CD8-positive, alpha-beta memory T cell (primary cell): ENCODE measurements at regions not wholly inside any gene's neighbourhood (a gene's known extent, or its start where the extent isn't known, plus 50 kb on each side); places are given as distances from the start of the nearest gene placed in this dataset.

Experiments used
- CTCF ChIA-PET: fragments of 350-600 bp; sonication (Branson Sonifier 250); formaldehyde crosslinking; loops from one replicate; lab custom pipeline; 2021; ENCODE audit warnings: antibody characterized with exemption; lab: Charles Lee
- POLR2A ChIA-PET: fragments of 350-600 bp; sonication (Branson Sonifier 250); formaldehyde crosslinking; loops from one replicate; lab custom pipeline; 2021; ENCODE audit warnings: antibody characterized with exemption; lab: Charles Lee
- DNase-seq, 5 donors: peaks; one replicate each; pipeline versions ENCODE4 v3.0.0 to v3.0.0-alpha.2; 2020 to 2022; ENCODE audit warnings: mixed read lengths in 1 of 5
- H3K27ac ChIP-seq: one replicate; pipeline ENCODE4 v1.7.0; 2013; ENCODE audit warnings: low read depth, mild to moderate bottlenecking, low read length, moderate library complexity
- H3K27me3 ChIP-seq: 2 replicates; pipeline ENCODE4 v1.7.0; 2013; ENCODE audit warnings: low read length, mild to moderate bottlenecking; ENCODE audit not compliant: insufficient read depth, poor library complexity, severe bottlenecking
- H3K36me3 ChIP-seq: 2 replicates; pipeline ENCODE4 v1.7.0; 2013; ENCODE audit warnings: mild to moderate bottlenecking, low read length, moderate library complexity; ENCODE audit not compliant: insufficient read depth
- H3K4me1 ChIP-seq: 2 replicates; pipeline ENCODE4 v1.7.0; 2013; ENCODE audit warnings: mild to moderate bottlenecking, low read length, moderate library complexity; ENCODE audit not compliant: insufficient read depth
- H3K4me3 ChIP-seq: 2 replicates; pipeline ENCODE4 v1.7.0; 2013; ENCODE audit warnings: mild to moderate bottlenecking, low read length
- H3K9me3 ChIP-seq: 2 replicates; pipeline ENCODE4 v1.7.0; 2013; ENCODE audit warnings: mild to moderate bottlenecking, low read length
- H3K27ac Mint-ChIP-seq, 8 donors: one replicate each; pipeline ENCODE4 v1.8.0; 2020 to 2021; ENCODE audit warnings: mixed read lengths in 8 of 8, mild to moderate bottlenecking in 6 of 8, inconsistent platforms in 3 of 8, moderate library complexity in 3 of 8
- H3K27me3 Mint-ChIP-seq, 2 donors: one replicate each; pipeline ENCODE4 v1.8.0; 2020 to 2021; ENCODE audit warnings: mixed read lengths in 2 of 2, mild to moderate bottlenecking in 1 of 2, moderate library complexity in 1 of 2
- H3K36me3 Mint-ChIP-seq, 3 donors: one replicate each; pipeline ENCODE4 v1.8.0; 2020 to 2021; ENCODE audit warnings: mixed read lengths in 3 of 3, inconsistent platforms in 1 of 3, mild to moderate bottlenecking in 1 of 3
- H3K4me1 Mint-ChIP-seq, 3 donors: one replicate each; pipeline ENCODE4 v1.8.0; 2020 to 2021; ENCODE audit warnings: mixed read lengths in 3 of 3, inconsistent platforms in 1 of 3, mild to moderate bottlenecking in 1 of 3
- H3K4me3 Mint-ChIP-seq, 7 donors: one replicate each; pipeline ENCODE4 v1.8.0; 2020 to 2021; ENCODE audit warnings: mixed read lengths in 7 of 7, mild to moderate bottlenecking in 6 of 7, moderate library complexity in 4 of 7, inconsistent platforms in 2 of 7
- H3K9me3 Mint-ChIP-seq, 5 donors: one replicate each; pipeline ENCODE4 v1.8.0; 2020 to 2022; ENCODE audit warnings: mixed read lengths in 5 of 5, mild to moderate bottlenecking in 3 of 5, moderate library complexity in 2 of 5, inconsistent platforms in 1 of 5

DNA sequence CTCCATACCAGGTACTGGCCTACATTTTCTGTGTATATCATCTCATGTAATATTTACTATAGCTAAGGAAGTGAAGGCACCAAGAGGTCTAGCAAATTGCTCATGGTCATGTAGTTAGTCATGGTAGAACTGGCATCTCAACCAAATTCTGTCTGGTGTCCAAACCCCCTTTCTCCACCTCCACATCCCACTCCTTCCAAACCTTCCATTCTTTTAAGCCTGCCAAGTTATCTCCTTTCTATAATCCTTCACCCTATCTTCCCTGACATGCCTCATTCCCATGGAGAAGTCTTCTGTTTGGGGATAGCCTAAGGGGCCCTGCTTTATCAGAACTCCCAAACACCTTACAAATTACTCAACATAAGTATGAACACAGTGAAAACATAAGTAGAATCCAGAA, 196.2 kb upstream of the HMGA2 start:
- Histone ChIP-seq H3K9me3 (no peaks in the 10 kb centered on the region), H3K27ac (no peak overlapping the region), H3K36me3 (no peaks in the 10 kb centered on the region), H3K27me3 (no peaks in the 10 kb centered on the region), H3K4me1 (no peaks in the 10 kb centered on the region), H3K4me3 (no peak overlapping the region)
- Mint-ChIP-seq H3K4me1 (no peaks in the 10 kb centered on the region), H3K27ac (no peak overlapping the region), H3K36me3 (no peaks in the 10 kb centered on the region), H3K9me3 (peaks cover 0 to 2% (median 1%) of the 10 kb centered on the region in 5 donors), H3K4me3 (no peak overlapping the region), H3K27me3 (peaks cover 0 to 3% of the 10 kb centered on the region in 2 donors)
- POLR2A ChIA-PET: no interaction called here
- no peak for DNase-seq
- CTCF ChIA-PET: no interaction called here

GRCh38 chr12:65630555-65630954, 193.7 kb upstream of the HMGA2 start:
- peaks cover 0 to 2% (median 1%) of the 10 kb centered on the region in 5 donors for H3K9me3 Mint-ChIP-seq
- DNase-seq: no peak
- peaks cover 0 to 3% of the 10 kb centered on the region in 2 donors for H3K27me3 Mint-ChIP-seq
- ChIA-PET POLR2A (no interaction called here), CTCF (no interaction called here)
- no peaks in the 10 kb centered on the region for H3K4me1 ChIP-seq
- H3K36me3 Mint-ChIP-seq: no peaks in the 10 kb centered on the region
- H3K27ac Mint-ChIP-seq: no peak overlapping the region
- H3K36me3 ChIP-seq: no peaks in the 10 kb centered on the region
- no peaks in the 10 kb centered on the region for H3K9me3 ChIP-seq
- no peak overlapping the region for H3K4me3 ChIP-seq
- no peaks in the 10 kb centered on the region for H3K27me3 ChIP-seq
- H3K4me3 Mint-ChIP-seq: no peak overlapping the region
- H3K27ac ChIP-seq: no peak overlapping the region
- H3K4me1 Mint-ChIP-seq: no peaks in the 10 kb centered on the region

DNA sequence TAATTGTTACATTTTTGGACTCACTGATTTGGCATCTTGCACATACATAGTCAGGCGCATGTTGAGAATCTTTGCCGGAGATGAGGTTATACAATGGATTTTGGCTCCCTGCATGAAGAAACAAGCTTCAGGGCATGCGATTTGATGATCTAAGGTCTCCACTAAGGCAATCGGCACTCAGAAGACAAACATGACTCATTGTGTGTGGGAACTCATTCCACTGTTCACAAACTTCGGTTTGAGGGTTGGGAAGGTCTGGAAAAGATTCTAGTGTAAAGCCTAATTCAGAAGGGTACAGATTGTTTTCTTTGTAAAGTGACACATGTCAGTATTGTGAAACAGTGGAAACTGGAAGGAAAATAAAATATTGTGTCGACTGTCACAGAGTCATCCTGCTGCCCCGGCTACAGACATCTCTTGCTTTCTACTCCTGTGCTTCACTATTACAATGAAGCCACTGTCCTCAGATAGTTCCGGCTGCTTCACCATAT, 192.6 kb upstream of the HMGA2 start:
- no peak overlapping the region for H3K27ac Mint-ChIP-seq
- H3K36me3 Mint-ChIP-seq: no peaks in the 10 kb centered on the region
- Histone ChIP-seq H3K4me1 (no peaks in the 10 kb centered on the region), H3K27me3 (no peaks in the 10 kb centered on the region), H3K9me3 (no peaks in the 10 kb centered on the region), H3K36me3 (no peaks in the 10 kb centered on the region), H3K27ac (no peak overlapping the region), H3K4me3 (no peak overlapping the region)
- H3K27me3 Mint-ChIP-seq: peaks cover 0 to 3% of the 10 kb centered on the region in 2 donors
- DNase-seq: no peak
- ChIA-PET CTCF (no interaction called here), POLR2A (no interaction called here)
- no peak overlapping the region for H3K4me3 Mint-ChIP-seq
- no peaks in the 10 kb centered on the region for H3K4me1 Mint-ChIP-seq
- peaks cover 0 to 2% (median 1%) of the 10 kb centered on the region in 5 donors for H3K9me3 Mint-ChIP-seq

- Histone ChIP-seq H3K4me1 (no peaks in the 10 kb centered on the region), H3K36me3 (no peaks in the 10 kb centered on the region), H3K27ac (no peak overlapping the region), H3K4me3 (no peak overlapping the region), H3K9me3 (no peaks in the 10 kb centered on the region), H3K27me3 (no peaks in the 10 kb centered on the region)
- no peak overlapping the region for H3K4me3 Mint-ChIP-seq
- no peak overlapping the region for H3K27ac Mint-ChIP-seq
- peaks cover 0 to 2% (median 1%) of the 10 kb centered on the region in 5 donors for H3K9me3 Mint-ChIP-seq
- ChIA-PET CTCF (no interaction called here), POLR2A (no interaction called here)
- peaks cover 0 to 3% of the 10 kb centered on the region in 2 donors for H3K27me3 Mint-ChIP-seq
- no peak for DNase-seq
- H3K36me3 Mint-ChIP-seq: no peaks in the 10 kb centered on the region
- H3K4me1 Mint-ChIP-seq: no peaks in the 10 kb centered on the region
These were observed 192.0 kb upstream of the HMGA2 start for GRCh38 chr12:65632131-65632855.

- H3K27ac ChIP-seq: no peak overlapping the region
These were observed 190.2 kb upstream of the HMGA2 start for GRCh38 chr12:65634061-65634460.

GRCh38 chr12:65634626-65635331, 189.5 kb upstream of the HMGA2 start:
- Mint-ChIP-seq H3K4me1 (no peaks in the 10 kb centered on the region), H3K9me3 (peaks cover 0 to 4% (median 0%) of the 10 kb centered on the region in 5 donors), H3K36me3 (no peaks in the 10 kb centered on the region), H3K27ac (no peak overlapping the region), H3K4me3 (no peak overlapping the region), H3K27me3 (peaks cover 0 to 3% of the 10 kb centered on the region in 2 donors)
- no peak for DNase-seq
- no peaks in the 10 kb centered on the region for H3K9me3 ChIP-seq
- no peaks in the 10 kb centered on the region for H3K4me1 ChIP-seq
- POLR2A ChIA-PET: no interaction called here
- H3K36me3 ChIP-seq: no peaks in the 10 kb centered on the region
- CTCF ChIA-PET: no interaction called here
- no peaks in the 10 kb centered on the region for H3K27me3 ChIP-seq
- H3K4me3 ChIP-seq: no peak overlapping the region
- H3K27ac ChIP-seq: no peak overlapping the region

More at GRCh38 chr12:65634061-65634460, 190.2 kb upstream of the HMGA2 start:
- Histone ChIP-seq H3K27me3 (no peaks in the 10 kb centered on the region), H3K4me1 (no peaks in the 10 kb centered on the region), H3K9me3 (no peaks in the 10 kb centered on the region), H3K36me3 (no peaks in the 10 kb centered on the region), H3K4me3 (no peak overlapping the region)
- Mint-ChIP-seq H3K4me1 (no peaks in the 10 kb centered on the region), H3K36me3 (no peaks in the 10 kb centered on the region), H3K27me3 (peaks cover 0 to 3% of the 10 kb centered on the region in 2 donors), H3K27ac (no peak overlapping the region), H3K9me3 (peaks cover 0 to 2% (median 1%) of the 10 kb centered on the region in 5 donors), H3K4me3 (no peak overlapping the region)
- DNase-seq: no peak
- CTCF ChIA-PET: no interaction called here
- POLR2A ChIA-PET: no interaction called here

DNA sequence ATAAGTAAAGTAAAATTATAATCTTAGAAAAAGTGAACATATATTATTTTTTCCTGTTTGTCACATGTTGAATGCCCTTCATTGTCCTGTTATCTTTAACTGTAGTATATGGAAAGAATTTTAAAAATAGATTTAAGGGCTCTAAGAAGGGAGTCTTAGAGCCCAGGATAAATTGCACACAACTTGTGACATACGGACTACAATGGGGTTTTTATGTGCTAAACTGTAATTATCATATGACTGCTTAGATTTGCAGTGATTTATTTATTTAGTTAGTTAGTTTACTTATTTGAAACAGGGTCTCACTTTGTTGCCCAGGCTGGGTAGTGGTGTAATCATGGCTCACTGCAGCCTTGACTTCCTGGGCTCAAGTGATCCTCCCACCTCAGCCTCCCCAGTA, 187.8 kb upstream of the HMGA2 start:
- Histone ChIP-seq H3K27ac (no peak overlapping the region), H3K4me3 (no peak overlapping the region), H3K9me3 (no peaks in the 10 kb centered on the region), H3K4me1 (no peaks in the 10 kb centered on the region), H3K36me3 (no peaks in the 10 kb centered on the region), H3K27me3 (no peaks in the 10 kb centered on the region)
- Mint-ChIP-seq H3K4me1 (no peaks in the 10 kb centered on the region), H3K36me3 (no peaks in the 10 kb centered on the region), H3K4me3 (no peak overlapping the region), H3K27ac (no peak overlapping the region), H3K27me3 (peaks cover 0 to 3% of the 10 kb centered on the region in 2 donors), H3K9me3 (peaks cover 0 to 4% (median 0%) of the 10 kb centered on the region in 5 donors)
- ChIA-PET POLR2A (no interaction called here), CTCF (no interaction called here)
- DNase-seq: no peak

DNA sequence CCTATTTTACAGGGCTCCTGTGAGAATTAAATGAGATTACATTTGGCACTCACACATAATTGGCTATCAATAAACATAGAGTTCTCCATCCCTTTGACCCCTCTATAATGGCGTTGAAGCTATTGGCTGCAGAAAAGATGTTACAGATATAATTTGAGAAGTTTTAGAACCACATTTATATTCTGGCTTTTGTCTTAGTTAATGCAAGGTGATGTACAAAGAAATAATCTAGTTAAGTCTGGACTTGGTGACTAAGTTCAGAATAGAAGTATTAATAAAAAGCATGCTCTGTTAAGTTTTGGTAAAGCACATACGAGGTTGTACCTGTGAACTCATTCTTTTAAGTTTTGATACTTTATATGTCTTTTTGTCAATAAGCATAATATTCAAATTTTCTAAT, 187.1 kb upstream of the HMGA2 start:
- no peak overlapping the region for H3K27ac ChIP-seq
- Mint-ChIP-seq H3K9me3 (peaks cover 0 to 4% (median 0%) of the 10 kb centered on the region in 5 donors), H3K4me3 (no peak overlapping the region), H3K27me3 (peaks cover 0 to 3% of the 10 kb centered on the region in 2 donors), H3K4me1 (no peaks in the 10 kb centered on the region), H3K36me3 (no peaks in the 10 kb centered on the region), H3K27ac (no peak overlapping the region)
- H3K4me3 ChIP-seq: no peak overlapping the region
- CTCF ChIA-PET: no interaction called here
- DNase-seq: no peak
- no peaks in the 10 kb centered on the region for H3K27me3 ChIP-seq
- H3K4me1 ChIP-seq: no peaks in the 10 kb centered on the region
- H3K9me3 ChIP-seq: no peaks in the 10 kb centered on the region
- POLR2A ChIA-PET: no interaction called here
- no peaks in the 10 kb centered on the region for H3K36me3 ChIP-seq
